ENCODE measurements at regions not wholly inside any gene's neighbourhood (a gene's known extent, or its start where the extent isn't known, plus 50 kb on each side); places are given as distances from the start of the nearest gene placed in this dataset.
A peak's percentile ranks its signal among the peaks of the same experiment; 100 is the strongest.

DNA sequence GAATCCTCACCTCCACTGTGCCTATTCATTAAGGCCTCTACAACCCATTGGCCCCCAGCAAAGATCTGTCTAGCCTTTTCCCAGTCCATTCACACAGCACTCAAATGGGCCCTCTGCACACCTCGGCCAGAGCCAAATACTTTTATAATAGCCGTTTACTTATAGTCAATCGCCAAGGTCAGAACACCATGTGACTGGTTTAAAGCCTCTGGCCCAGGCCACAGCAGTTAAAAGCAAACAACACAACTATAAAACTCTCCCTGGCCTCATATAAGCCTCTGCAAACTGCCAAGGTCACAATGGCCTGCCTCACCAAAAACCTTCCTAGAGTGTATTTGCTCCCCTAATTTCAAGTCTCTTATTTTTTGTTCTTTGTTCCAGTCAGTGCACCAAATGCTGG, 562.6 kb downstream of the CAAP1 start:
- Histone ChIP-seq H3K27ac (ENCODE audit: low read depth, low read length, poor library complexity, severe bottlenecking) (no peak overlapping the region), H3K4me2 (ENCODE audit: low read length) (no peak overlapping the region), H4K20me1 (ENCODE audit: insufficient read depth, low read length) (no peaks in the 10 kb centered on the region), H3K4me1 (ENCODE audit: insufficient read depth, low read length, poor library complexity, severe bottlenecking) (no peaks in the 10 kb centered on the region), H2AFZ (ENCODE audit: low read length) (no peak overlapping the region), H3K36me3 (ENCODE audit: insufficient read depth, low read length) (no peaks in the 10 kb centered on the region), H3K4me3 (ENCODE audit: low read depth, low read length, poor library complexity, severe bottlenecking) (no peak overlapping the region), H3K79me2 (ENCODE audit: insufficient read depth, low read depth, low read length) (no peaks in the 10 kb centered on the region), H3K9me3 (ENCODE audit: low read length) (no peaks in the 10 kb centered on the region), H3K9me2 (ENCODE audit: insufficient read depth, low read length) (no peaks in the 10 kb centered on the region)
- no peak for DNase-seq (ENCODE audit: low spot score)
- no peak for TF ChIP-seq EZH2phosphoT487 (IDR thresholded peaks at IDR 0.05; ENCODE audit: borderline replicate concordance, low read depth, low read length)
- TF ChIP-seq, protein P1, sequence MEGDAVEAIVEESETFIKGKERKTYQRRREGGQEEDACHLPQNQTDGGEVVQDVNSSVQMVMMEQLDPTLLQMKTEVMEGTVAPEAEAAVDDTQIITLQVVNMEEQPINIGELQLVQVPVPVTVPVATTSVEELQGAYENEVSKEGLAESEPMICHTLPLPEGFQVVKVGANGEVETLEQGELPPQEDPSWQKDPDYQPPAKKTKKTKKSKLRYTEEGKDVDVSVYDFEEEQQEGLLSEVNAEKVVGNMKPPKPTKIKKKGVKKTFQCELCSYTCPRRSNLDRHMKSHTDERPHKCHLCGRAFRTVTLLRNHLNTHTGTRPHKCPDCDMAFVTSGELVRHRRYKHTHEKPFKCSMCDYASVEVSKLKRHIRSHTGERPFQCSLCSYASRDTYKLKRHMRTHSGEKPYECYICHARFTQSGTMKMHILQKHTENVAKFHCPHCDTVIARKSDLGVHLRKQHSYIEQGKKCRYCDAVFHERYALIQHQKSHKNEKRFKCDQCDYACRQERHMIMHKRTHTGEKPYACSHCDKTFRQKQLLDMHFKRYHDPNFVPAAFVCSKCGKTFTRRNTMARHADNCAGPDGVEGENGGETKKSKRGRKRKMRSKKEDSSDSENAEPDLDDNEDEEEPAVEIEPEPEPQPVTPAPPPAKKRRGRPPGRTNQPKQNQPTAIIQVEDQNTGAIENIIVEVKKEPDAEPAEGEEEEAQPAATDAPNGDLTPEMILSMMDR (conservative IDR thresholded peaks at IDR 0.05; ENCODE audit: low read length), result no peak
- no TSS peak for BruUV-seq (replicated peaks)
- intact Hi-C loops (cut with micrococcal nuclease; ENCODE audit: unreplicated experiment), result no loop called here
- ChIA-PET POLR2A (no interaction called here), CTCF (ENCODE audit: unreplicated experiment) (no interaction called here)

GRCh38 chr9:26326563-26326962, 566.0 kb downstream of the CAAP1 start:
- CTCF ChIA-PET (ENCODE audit: unreplicated experiment), result no interaction called here
- no peak overlapping the region for H3K4me3 ChIP-seq (ENCODE audit: low read depth, low read length, poor library complexity, severe bottlenecking)
- H3K79me2 ChIP-seq (ENCODE audit: insufficient read depth, low read depth, low read length), result no peaks in the 10 kb centered on the region
- H2AFZ ChIP-seq (ENCODE audit: low read length), result no peak overlapping the region
- H3K9me2 ChIP-seq (ENCODE audit: insufficient read depth, low read length), result no peaks in the 10 kb centered on the region
- no peaks in the 10 kb centered on the region for H3K4me1 ChIP-seq (ENCODE audit: insufficient read depth, low read length, poor library complexity, severe bottlenecking)
- no TSS peak for BruUV-seq (replicated peaks)
- no peak for TF ChIP-seq EZH2phosphoT487 (IDR thresholded peaks at IDR 0.05; ENCODE audit: borderline replicate concordance, low read depth, low read length)
- TF ChIP-seq, protein P1 (conservative IDR thresholded peaks at IDR 0.05; ENCODE audit: low read length), result peak; percentile 91
- H3K27ac ChIP-seq (ENCODE audit: low read depth, low read length, poor library complexity, severe bottlenecking), result no peak overlapping the region
- H3K9me3 ChIP-seq (ENCODE audit: low read length), result no peaks in the 10 kb centered on the region
- H3K4me2 ChIP-seq (ENCODE audit: low read length), result no peak overlapping the region
- H3K36me3 ChIP-seq (ENCODE audit: insufficient read depth, low read length), result no peaks in the 10 kb centered on the region
- POLR2A ChIA-PET, result interaction anchor here (0.6 kb wide), 1 partner anchor 26 kb away, joined by 4 read pairs; no protein-coding TSS in a partner anchor
- intact Hi-C loops (cut with micrococcal nuclease; ENCODE audit: unreplicated experiment), result loop anchor here (1.0 kb wide), 1 partner anchor 362 kb away; no protein-coding TSS in a partner anchor
- no peaks in the 10 kb centered on the region for H4K20me1 ChIP-seq (ENCODE audit: insufficient read depth, low read length)
- DNase-seq (ENCODE audit: low spot score), result peak; percentile 52

- Histone ChIP-seq H3K79me2 (ENCODE audit: insufficient read depth, low read depth, low read length) (no peaks in the 10 kb centered on the region), H3K9me3 (ENCODE audit: low read length) (no peaks in the 10 kb centered on the region), H3K4me3 (ENCODE audit: low read depth, low read length, poor library complexity, severe bottlenecking) (no peak overlapping the region), H3K36me3 (ENCODE audit: insufficient read depth, low read length) (no peaks in the 10 kb centered on the region), H3K9me2 (ENCODE audit: insufficient read depth, low read length) (no peaks in the 10 kb centered on the region), H3K4me2 (ENCODE audit: low read length) (no peak overlapping the region), H2AFZ (ENCODE audit: low read length) (no peak overlapping the region), H4K20me1 (ENCODE audit: insufficient read depth, low read length) (no peaks in the 10 kb centered on the region), H3K4me1 (ENCODE audit: insufficient read depth, low read length, poor library complexity, severe bottlenecking) (no peaks in the 10 kb centered on the region), H3K27ac (ENCODE audit: low read depth, low read length, poor library complexity, severe bottlenecking) (no peak overlapping the region)
- ChIA-PET CTCF (ENCODE audit: unreplicated experiment) (no interaction called here), POLR2A (no interaction called here)
- TF ChIP-seq, protein P1 (conservative IDR thresholded peaks at IDR 0.05; ENCODE audit: low read length), result no peak
- no peak for TF ChIP-seq EZH2phosphoT487 (IDR thresholded peaks at IDR 0.05; ENCODE audit: borderline replicate concordance, low read depth, low read length)
- BruUV-seq (replicated peaks), result no TSS peak
- intact Hi-C loops (cut with micrococcal nuclease; ENCODE audit: unreplicated experiment), result no loop called here
- no peak for DNase-seq (ENCODE audit: low spot score)
Measured at GRCh38 chr9:26325444-26325829, 567.2 kb downstream of the CAAP1 start.

All from OCI-LY7 (cell line).